NT2/D1 (cell line): ENCODE measurements at regions not wholly inside any gene's neighbourhood (a gene's known extent, or its start where the extent isn't known, plus 50 kb on each side); places are given as distances from the start of the nearest gene placed in this dataset.

ENCODE experiments used
- SUZ12 ChIP-seq: IDR thresholded peaks from 2 replicates; pipeline ENCODE4 v1.6.1; 2011; ENCODE audit not compliant: insufficient read length, insufficient read depth; ENCODE audit errors: extremely low read depth
- YY1 ChIP-seq: IDR thresholded peaks from 2 replicates; pipeline ENCODE4 v1.6.1; 2011; ENCODE audit not compliant: insufficient read length, insufficient read depth
- ZNF274 ChIP-seq: IDR thresholded peaks from 2 replicates; pipeline ENCODE4 v1.6.1; 2011; ENCODE audit warnings: mild to moderate bottlenecking, low read depth, low read length

DNA sequence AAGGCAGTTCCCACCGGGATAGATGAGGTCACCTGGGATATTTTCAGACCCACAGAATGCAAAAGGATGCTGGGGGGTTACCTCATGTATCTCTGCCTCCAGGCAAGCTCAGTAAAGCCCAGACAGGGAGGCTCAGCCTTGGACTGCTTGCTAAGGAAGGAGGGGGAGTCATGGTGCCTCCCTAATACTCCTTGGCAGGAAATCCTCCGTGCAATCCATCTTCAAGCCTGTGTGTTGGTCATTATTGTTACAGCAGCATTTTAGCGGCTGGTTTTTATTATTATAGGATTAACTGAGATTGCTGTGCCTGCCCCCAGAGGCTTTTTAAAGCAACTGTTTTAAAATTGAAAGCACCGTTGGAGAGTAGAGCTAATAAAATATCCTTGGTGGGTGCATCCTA, 188.5 kb upstream of the UBL3 start:
- TF ChIP-seq YY1 (no peak), SUZ12 (no peak), ZNF274 (no peak)
